ENCODE measurements at regions not wholly inside any gene's neighbourhood (a gene's known extent, or its start where the extent isn't known, plus 50 kb on each side); places are given as distances from the start of the nearest gene placed in this dataset.

DNA sequence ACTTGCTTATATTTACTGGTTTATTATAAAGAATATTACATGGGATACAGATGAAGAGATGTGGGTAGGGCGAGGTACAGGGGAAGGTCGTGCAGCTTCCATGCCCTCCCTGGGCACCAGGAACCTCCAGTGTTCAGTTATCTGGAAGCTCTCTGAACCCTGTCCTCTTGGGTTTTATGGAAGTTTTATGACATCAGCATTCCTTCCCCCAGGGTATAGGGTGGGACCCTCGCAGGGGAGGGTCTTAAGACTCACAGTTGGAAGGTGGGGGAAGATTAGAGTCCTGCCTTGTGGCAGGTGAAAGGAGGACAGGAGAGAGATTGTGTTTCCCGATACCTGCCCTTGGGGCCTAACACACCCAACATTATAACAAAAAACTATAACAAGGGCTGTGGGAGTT is 71.8 kb upstream of the NPAS1 start:
- H3K36me3 ChIP-seq = peaks cover 0 to 3% (median 0%) of the 10 kb centered on the region in 4 donors
- no peak overlapping the region for H3K27ac ChIP-seq
- no peak overlapping the region for H3K4me3 ChIP-seq
- intact Hi-C loops (cut with DNase I) = no loop called here
- H3K9me3 ChIP-seq = no peaks in the 10 kb centered on the region
- 48 to 79% methylated on average over 4 of the region's 4 CpGs for WGBS, 2 donors
- TF ChIP-seq, protein P1, sequence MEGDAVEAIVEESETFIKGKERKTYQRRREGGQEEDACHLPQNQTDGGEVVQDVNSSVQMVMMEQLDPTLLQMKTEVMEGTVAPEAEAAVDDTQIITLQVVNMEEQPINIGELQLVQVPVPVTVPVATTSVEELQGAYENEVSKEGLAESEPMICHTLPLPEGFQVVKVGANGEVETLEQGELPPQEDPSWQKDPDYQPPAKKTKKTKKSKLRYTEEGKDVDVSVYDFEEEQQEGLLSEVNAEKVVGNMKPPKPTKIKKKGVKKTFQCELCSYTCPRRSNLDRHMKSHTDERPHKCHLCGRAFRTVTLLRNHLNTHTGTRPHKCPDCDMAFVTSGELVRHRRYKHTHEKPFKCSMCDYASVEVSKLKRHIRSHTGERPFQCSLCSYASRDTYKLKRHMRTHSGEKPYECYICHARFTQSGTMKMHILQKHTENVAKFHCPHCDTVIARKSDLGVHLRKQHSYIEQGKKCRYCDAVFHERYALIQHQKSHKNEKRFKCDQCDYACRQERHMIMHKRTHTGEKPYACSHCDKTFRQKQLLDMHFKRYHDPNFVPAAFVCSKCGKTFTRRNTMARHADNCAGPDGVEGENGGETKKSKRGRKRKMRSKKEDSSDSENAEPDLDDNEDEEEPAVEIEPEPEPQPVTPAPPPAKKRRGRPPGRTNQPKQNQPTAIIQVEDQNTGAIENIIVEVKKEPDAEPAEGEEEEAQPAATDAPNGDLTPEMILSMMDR (IDR thresholded peaks at IDR 0.05) = no peak
- TF ChIP-seq POLR2A (IDR thresholded peaks at IDR 0.05) = no peak
- TF ChIP-seq EP300 (IDR thresholded peaks at IDR 0.05) = no peak
- TF ChIP-seq POLR2AphosphoS5 (IDR thresholded peaks at IDR 0.05) = no peak
- DNase-seq = no peak
- H3K4me1 ChIP-seq = peaks cover 0 to 64% (median 50%) of the 10 kb centered on the region in 4 donors
- no peaks in the 10 kb centered on the region for H3K27me3 ChIP-seq

DNA sequence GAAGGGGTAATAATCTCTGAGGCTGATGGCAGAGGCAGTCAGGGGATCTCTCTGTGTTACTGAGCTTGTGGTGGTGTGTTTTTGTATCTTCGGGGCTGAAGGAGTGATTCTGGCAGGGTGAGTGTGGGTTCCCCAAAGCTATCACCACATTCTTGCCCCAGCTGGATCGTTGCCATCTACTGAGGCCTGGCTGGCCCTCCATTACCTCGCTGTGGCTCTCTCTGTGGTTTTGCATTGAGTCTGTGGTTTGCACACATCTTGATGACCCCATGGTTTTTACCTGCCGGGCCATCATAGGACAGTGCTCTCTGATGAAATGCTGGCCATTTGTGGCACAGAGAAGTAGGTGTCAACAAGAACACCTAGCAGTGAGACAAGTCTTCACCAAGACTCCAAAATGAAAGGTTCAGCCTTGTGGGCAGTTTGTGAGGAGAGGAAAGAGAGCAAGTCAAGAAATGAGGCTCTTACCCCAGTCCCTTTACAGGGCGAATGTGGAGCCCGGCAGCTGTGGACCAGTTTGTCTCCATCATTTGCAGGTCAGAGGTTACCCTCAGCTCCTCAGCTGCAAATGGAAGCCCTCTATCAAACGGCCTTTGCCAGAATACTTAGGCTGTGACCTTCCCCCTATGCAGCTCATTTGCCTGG is 69.0 kb upstream of the NPAS1 start:
- Histone ChIP-seq H3K4me3 (no peak overlapping the region), H3K9me3 (no peaks in the 10 kb centered on the region), H3K4me1 (peaks cover 0 to 46% (median 32%) of the 10 kb centered on the region in 4 donors), H3K27ac (peak overlapping the region in 1 of 4 donors; percentile 1), H3K36me3 (no peaks in the 10 kb centered on the region), H3K27me3 (no peaks in the 10 kb centered on the region)
- intact Hi-C loops (cut with DNase I) = no loop called here
- no peak for DNase-seq
- TF ChIP-seq EP300 (IDR thresholded peaks at IDR 0.05) (no peak), POLR2A (IDR thresholded peaks at IDR 0.05) (no peak), POLR2AphosphoS5 (IDR thresholded peaks at IDR 0.05) (no peak)
- TF ChIP-seq, protein P1 (IDR thresholded peaks at IDR 0.05) = no peak
- 50 to 64% methylated on average over 7 of the region's 7 CpGs for WGBS, 2 donors

DNA sequence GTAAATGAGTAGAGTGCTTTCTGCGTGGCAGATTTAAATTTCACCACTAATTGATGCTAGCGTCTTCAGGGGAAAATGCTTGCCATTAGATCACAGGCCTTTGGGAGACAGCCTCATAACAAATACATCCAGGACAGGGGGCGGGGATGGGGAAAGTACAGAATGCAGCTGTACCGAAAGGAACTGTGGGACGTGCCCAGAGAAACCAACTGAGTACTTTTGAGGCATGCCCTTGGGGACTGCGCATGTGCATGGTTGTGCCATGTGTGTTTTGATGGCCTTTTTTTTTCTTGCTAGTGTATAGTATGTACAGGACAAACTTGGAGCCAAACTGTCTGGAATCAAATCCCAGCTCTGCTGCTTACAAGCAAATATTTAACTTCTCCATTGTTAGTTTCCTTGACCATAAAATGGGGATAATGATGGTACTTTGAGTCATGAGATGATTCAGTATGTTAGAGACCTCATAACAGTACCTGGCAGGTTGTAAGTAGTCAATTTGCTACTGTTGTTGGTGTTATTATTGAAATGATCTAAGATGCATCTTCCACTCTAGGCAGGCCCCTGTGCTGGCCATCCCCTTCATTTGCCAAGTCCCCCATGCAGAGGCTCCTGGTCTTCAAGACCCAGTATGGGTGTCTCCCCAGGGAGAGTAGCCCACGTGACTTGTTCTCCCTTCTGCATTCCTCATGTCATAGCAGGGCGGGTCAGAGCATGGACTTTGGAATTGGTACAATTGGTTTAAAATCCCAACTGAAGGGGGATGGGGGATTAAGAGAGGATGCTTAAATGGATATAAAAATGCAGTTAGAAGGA is 68.3 kb upstream of the NPAS1 start:
- intact Hi-C loops (cut with DNase I) = no loop called here
- H3K4me1 ChIP-seq = peaks cover 0 to 39% (median 24%) of the 10 kb centered on the region in 4 donors
- H3K27me3 ChIP-seq = no peaks in the 10 kb centered on the region
- TF ChIP-seq, protein P1 (IDR thresholded peaks at IDR 0.05) = no peak
- TF ChIP-seq POLR2AphosphoS5 (IDR thresholded peaks at IDR 0.05) = no peak
- no peaks in the 10 kb centered on the region for H3K36me3 ChIP-seq
- H3K4me3 ChIP-seq = no peak overlapping the region
- no peaks in the 10 kb centered on the region for H3K9me3 ChIP-seq
- WGBS, 2 donors = 19 to 62% methylated on average over 8 of the region's 8 CpGs
- no peak for DNase-seq
- H3K27ac ChIP-seq = peak overlapping the region in 1 of 4 donors; percentile 1

DNA sequence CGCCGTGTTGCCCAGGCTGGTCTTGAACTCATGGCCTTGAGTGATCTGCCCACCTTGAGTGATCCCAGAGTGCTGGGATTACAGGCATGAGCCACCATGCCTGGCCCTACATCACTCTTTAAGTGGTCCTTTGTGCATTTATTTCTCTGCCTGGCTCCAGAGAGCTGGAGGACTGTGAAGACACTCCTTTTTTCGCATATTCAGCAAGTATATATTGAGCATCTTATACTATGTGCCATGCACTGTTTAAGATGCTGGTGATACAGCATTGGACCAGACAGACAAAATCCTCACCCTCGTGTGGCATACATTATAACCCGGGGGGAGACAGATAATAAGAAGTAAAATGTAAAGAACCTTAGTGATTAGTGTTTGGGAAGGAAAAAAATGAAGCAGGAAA is 66.8 kb upstream of the NPAS1 start:
- Histone ChIP-seq H3K27ac (no peak overlapping the region), H3K27me3 (no peaks in the 10 kb centered on the region), H3K4me3 (no peak overlapping the region), H3K9me3 (no peaks in the 10 kb centered on the region), H3K36me3 (no peaks in the 10 kb centered on the region), H3K4me1 (peaks cover 0 to 32% (median 18%) of the 10 kb centered on the region in 4 donors)
- 92 to 94% methylated on average over 5 of the region's 5 CpGs for whole genome bisulfite sequencing, 2 donors
- DNase-seq = no peak
- intact Hi-C loops (cut with DNase I) = no loop called here
- TF ChIP-seq, protein P1 (IDR thresholded peaks at IDR 0.05) = no peak
- TF ChIP-seq POLR2A (IDR thresholded peaks at IDR 0.05) (no peak), EP300 (IDR thresholded peaks at IDR 0.05) (no peak), POLR2AphosphoS5 (IDR thresholded peaks at IDR 0.05) (no peak)
